Stimulated activated CD8-positive, alpha-beta memory T cell treated with anti-CD3 and anti-CD28 coated beads, Interleukin-4, amount 100 ng/mL, for 1 hour (primary cell): ENCODE measurements at regions not wholly inside any gene's neighbourhood (a gene's known extent, or its start where the extent isn't known, plus 50 kb on each side); places are given as distances from the start of the nearest gene placed in this dataset.

Source experiments
- DNase-seq, 2 donors: peaks; one replicate each; pipeline ENCODE4 v3.0.0-alpha.2; 2020; ENCODE audit warnings: low read depth in 2 of 2, low spot score in 1 of 2

DNA sequence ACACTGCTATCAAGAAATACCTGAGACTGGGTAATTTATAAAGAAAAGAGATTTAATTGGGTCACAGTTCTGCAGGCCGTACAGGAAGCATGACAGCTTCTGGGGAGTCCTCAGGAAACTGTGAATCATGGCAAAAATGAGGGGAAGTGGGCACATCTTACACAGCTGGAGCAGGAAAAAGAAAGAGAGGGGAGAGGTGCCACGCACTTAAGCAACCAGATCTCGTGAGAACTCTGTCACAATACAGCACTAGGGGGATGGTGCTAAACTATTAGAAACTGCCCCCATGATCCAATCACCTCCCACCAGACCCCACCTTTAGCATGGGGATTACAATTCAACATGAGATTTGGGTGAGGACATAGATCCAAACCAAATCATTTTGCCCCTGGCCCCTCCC, 105.5 kb upstream of the CPLX2 start:
- no peak for DNase-seq

DNA sequence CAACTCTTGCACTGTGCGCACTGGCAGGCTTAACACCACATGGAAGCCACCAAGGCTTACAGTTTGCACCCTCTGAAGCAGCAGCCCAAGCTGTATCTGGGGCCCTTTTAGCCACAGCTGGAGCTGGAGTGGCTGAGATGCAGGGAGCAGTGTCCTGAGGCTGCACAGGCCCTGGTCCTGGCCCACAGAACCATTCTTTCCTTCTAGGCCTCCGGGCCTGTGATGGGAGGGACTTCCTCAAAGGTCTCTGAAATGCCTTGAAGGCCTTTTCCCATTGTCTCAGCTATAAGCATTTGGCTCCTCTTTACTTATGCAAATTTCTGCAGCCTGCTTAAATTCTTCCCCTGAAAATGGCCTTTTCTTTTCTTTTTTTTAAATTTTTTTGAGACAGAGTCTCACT, 104.4 kb upstream of the CPLX2 start:
- no peak for DNase-seq

DNA sequence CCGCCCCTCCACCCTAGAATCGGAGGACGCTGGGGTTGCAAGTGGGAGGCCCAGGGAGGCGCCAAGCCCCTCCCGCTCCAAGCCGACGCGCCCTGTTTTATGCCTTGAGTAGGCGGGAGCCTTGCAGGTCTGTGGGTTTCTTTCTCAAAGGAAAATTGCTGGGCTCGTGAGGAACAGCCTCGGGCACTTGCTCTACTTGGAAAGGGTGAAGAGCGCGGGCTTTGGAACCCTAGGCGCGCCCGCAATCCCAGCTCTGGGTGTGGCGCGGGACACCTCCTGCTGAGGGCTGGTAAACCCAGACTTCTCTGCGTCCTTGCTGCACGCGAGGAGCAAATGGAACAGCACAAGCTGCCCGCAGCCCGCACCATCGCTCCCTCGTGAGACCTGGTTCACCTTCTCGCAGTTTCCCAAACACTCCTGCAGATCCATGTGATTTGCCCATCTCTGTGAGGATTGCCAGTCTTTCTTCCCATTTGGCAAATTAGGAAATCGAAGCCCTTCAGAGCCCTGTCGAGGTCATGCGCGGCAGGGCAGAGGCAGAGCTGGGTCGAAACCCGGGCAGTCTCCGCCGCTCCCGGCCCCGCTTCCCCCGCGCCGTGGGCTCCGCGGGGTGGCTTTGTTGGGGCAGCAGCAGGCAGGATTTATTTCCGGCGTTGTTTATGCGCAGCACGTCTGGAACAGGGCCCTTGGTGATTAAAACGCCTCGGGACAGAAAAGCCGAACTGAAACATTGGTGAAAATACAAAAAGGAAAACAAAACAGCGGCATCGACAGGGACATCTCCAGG, 98.4 kb upstream of the CPLX2 start:
- DNase-seq: no peak

DNA sequence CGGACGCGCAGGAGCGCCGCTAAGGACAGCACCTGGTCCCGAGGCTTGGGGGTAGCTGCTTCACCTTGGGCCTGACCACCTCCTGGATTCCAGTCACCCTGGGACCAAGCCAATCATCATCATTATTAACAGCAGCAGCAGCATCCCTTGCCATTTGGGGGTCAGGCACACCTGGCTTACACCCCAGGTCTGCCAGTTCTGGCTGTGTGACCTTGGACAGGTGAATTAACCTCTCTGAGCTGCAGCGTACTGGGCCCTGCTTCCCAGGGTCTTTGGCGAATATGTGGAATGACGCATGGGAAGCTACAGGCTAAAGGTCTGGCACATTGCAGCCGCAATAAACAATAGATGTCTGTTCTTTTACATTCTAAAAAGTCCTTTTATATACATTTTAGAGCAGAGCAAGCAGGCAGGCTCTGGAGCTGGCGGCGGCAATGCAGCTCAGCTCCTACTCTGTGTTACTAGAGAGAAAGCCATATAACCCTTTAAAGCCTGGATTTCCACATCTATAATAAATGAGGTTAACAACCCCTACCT, 97.8 kb upstream of the CPLX2 start:
- no peak for DNase-seq

DNA sequence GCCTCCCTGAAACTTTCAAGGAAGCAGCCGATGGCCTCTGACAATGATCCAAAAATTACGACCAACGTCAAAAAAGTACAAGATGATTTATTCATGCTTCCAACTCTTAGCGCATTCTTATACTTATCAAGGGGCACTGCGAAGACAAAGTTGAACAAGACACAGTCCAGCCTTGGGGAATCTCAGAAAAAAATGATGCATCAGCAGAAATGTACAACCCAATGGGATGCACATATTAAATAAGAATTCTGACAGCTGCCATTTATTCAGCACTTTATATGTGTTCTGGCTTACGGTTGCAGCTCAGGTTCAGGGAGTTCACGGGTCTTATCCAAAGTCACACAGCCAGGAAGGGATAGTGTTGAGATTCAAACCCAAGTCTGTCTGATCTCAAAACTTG, 96.0 kb upstream of the CPLX2 start:
- DNase-seq: no peak

DNA sequence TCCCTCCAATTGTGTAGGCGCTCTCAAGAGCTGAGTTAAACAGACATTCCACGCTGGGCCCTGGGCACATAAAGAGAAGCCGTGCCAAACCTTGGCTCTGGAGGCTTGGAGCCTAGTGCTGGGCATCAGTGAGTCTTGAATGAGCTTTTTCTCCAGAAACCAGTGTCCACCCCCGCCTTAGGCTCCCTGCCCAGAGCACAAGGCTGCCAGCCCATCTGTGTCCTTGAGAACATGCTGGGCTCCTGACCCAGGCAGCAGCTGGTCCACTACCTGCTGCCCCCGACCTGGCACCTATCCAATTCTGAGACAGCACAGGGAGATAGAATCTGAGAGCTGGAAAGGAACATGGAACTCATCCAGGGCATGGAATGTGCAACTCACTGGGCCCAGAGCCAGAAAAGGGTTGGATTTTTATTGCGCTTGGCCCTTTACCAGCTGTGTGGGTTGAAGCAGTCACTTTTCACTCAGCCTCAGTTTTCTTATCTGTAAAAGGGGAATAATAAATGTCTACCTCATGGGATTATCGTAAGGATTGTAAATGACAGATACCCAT, 92.4 kb upstream of the CPLX2 start:
- no peak for DNase-seq

DNA sequence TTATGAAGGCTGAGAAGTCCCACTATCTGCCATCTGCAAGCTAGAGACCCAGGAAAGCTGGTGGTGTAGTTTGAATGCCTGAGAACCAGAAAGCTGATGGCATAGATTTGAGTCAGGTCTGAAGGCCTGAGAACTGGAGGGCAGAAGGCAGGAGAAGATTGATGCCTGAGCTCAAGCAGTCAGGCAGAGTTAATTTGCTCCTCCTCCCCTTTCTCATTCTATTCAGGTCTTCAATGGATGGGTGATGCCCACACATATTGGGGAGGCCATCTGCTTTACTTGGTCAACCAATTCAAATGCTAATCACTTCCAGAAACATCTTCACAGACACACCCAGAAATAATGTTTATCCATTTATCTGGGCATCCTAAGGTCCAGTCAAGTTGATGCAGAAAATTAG, 87.6 kb upstream of the CPLX2 start:
- no peak for DNase-seq

DNA sequence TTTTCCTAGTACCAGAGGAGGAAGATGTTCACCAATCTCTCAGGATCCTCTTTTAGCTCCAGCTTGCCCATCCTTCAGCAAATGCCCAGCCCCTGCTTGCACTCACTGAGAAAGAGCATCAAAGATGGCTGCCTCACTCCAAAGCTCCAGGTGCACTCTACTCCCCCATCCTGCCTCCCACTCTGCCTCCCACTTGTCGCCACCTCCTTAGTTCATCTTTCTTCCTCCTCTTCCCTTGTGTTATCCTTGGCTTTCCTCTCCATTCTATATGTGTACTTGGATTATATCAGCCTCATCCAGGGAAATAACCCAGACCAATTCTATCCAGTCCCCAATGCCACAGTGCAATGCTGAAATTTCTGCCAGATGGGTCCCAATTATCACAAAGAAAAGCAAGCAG, 87.1 kb upstream of the CPLX2 start:
- DNase-seq: no peak

DNA sequence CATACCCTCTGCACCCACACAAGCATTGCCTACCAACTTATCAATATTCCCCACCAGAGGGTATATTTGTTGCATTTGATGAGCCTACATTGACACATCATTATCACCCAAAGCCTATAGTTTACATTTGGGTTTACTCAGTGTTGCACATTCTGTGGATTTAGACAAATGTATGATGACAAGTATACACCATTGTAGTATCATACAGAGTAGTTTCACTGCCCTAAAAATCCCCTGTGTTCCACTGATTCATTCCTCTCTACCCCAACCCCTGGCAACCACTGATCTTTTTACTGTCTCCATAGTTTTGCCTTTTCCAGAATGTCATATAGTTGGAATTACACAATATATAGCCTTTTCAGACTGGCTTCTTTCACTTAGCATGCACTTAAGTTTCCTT, 85.7 kb upstream of the CPLX2 start:
- DNase-seq: no peak

DNA sequence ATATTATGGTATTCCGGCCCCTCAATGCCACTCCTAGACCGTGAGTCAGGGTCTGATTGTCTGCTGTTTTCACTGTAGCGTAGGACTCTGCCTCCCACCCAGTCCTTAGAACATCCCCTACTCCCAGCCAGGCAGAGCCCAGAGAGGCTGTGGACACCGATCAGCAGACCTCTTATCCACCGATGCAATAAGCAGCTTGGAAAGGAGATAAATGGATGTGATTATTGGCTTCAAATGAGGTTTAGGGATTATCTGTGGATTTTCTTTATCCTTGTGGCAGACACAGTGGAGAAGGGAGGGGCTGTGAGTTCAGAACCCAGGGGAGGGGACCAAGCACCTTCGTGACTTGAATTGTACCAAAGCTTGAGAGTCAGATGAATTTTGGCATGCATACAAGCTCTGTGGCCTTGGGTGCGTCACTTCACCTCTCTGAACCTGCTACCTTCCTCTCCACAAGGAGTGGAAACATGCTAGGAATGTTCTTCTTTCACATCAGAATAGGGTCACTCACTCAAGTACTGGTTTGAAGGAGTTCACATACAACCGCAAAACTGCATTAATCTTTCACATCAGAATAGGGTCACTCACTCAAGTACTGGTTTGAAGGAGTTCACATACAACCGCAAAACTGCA, 83.1 kb upstream of the CPLX2 start:
- DNase-seq: no peak

DNA sequence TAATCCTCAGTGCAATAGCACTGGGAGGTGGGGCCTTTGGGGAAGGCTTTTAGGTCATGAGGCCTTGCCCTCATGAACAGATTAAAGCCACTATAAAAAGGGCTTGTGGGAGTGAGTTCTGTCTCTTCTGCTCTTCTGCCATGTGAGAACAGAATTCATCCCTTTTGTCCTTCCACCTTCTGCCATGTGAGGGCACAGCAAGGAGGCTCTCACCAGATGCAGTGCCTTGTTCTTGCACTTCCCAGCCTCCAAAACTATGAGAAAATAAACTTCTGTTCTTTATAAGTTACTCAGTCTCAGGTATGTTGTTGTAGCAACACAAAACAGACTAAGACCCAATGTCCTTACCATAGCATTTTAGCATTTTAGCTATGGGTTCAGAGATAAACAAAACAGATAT, 81.7 kb upstream of the CPLX2 start:
- DNase-seq: no peak

DNA sequence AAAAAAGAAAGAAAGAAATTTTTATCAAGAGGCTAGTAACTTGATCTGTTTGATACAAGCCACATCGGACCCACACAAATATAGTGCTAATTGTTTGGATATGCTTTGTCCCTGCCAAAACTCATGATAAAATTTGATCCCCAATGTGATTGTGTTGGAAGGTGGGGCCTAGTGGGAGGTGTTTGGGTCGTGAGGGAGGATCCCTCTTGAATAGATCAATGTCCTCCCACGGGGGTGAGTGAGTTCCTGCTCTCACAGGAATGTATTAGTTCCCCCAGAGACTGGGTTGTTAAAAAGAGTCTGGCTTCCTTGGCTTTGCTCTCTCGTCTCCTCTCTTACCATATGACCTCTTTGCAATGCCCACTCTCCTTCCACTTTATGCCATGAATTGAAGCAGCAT, 80.6 kb upstream of the CPLX2 start:
- DNase-seq: no peak

DNA sequence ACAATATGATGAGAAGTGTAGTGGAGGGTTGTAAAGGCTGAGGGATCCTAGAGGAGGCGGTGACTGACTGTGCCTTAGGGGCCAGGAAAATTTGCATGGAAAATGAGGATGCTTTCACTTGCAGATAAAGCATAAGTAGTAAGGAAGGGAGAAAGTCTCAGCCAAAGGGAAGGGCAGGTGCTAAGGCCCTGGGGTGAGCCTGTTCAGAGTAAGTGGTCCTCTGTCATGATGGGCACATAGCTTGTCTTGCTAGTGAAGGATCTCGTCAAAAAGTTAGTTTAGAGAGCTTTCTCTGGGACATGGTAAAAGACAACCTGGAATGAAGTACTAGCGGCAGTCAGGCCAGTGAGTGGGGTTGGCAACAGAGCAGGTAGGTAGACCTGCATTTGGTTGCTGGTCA, 75.4 kb upstream of the CPLX2 start:
- DNase-seq: no peak

DNA sequence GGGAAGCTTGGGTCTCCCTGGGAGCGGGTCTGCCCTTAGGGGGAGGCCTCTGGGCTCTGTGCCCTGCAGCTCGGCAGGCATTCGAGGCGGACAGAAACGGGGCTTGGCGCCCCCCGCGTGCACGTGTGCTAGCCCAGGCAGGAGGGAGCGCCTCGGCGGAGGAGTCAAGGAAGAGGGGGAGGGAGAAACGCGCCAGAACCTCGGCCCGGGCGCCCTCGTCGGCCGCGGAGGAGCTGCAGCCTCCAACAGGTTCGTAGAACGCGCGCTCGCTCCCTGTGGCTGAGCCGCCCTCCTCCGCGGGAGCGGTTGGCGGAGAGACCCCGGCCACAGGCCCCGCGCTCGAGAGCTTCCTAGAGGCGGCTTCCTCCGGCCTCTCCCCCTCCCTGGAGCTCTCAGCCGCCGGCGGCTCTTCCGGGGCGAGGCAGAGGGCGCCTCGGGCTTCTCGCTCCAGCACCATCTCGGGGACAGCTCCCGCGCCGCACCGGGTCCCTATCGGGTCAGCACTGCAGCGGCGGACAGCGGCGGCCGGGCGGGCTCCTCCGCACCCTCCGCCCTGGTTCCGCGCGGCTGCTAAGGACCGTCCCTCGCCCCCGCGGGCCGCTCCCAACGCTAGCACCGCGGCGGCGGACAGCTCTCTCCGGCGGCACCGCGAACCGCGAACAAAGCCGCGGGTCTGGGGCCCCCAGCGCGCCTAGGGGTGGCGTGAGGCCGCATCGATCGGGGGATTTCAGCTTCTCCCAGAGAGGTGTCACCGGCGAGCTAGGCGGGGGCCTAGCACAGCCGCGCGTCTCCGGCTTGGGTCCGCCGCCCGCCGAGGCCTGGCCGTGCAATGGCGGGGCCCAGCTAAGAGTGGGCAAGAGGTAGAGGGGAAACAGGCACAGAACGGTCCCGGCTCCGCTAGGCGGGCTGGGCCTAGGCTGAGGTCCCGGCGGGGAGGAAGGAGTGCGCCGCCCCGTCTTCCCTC, 74.6 kb upstream of the CPLX2 start:
- DNase-seq: peak; percentile 27 to 52

DNA sequence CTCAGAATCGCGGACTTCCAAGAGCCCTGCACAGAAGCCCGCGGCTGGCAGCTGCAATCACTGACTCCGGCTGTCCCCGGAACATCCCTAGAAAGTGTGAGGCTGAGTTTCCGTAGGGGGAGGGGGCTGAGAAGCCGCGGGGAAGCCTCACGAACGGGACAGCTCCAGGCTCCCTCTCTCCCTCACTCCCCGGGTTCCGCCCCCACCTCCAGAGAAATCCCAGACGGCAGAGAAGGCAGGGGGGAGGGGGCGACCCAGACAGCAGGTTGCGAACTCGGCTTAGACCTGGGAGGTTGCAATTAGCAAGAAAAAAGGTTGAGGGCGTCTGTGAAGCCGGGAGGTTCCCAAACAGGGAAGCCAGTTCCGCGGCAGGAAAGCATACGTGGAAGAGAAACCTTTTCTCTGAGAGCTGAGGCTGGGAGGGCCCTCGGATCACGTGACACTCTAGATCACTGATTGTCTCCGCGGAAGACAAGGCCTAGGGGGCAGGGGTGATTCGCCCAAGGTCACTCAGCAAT, 73.8 kb upstream of the CPLX2 start:
- DNase-seq: no peak

DNA sequence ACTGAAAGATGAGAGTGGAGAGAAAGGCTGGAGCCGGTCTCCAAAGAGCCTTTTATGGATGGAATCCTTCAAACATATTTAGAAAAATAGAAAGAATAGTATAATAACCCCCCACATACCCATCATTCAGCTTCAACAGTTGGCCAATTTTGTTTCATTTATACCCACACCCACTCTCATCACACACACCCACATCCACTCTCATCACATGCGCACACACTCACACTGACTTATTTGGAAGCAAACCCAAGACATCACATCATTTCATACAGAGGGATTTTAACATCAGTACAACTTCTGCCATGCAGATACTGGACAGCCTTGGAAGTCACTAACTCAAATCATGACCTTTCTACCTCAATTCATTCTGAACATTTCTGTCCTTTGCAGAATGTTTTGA, 72.8 kb upstream of the CPLX2 start:
- no peak for DNase-seq

DNA sequence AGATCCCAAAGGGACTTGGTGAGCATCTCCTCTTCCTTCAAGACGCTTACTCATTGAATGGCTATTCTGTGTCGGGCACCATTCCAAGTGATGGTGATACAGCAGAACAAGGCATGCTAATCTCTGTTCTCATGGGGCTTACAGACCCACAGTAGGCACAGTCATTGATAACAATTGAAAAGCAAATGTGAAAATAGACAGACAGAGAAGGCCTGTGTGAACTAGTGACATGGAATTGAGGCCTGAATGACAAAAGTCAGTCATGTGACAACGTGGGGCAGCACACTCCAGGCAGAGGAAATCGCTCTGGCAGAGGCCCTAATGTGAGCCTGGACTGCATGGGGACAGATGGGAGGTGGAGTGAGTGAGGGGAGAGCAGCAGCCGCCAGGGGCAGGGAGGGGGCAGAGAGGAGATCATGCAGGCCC, 70.7 kb upstream of the CPLX2 start:
- no peak for DNase-seq

DNA sequence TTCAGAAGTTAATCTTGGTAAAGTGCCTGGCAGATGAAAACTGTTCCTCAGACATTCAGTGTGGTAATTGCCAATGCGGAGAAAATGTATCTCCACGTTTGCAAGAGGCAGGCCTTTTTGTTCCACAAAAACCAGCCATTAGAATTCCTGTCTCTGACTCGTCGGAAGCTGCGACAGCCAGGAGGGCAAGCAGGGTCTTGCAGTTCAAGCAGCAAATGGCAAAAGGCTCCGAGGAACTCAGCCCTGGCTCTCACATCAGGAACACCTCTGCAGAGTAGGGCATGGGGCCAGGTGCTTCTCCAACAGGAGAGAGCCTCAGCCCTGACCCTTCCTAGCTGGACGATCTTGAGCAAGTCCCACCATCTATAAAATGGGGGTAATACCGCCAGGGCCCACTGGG, 69.0 kb upstream of the CPLX2 start:
- no peak for DNase-seq

DNA sequence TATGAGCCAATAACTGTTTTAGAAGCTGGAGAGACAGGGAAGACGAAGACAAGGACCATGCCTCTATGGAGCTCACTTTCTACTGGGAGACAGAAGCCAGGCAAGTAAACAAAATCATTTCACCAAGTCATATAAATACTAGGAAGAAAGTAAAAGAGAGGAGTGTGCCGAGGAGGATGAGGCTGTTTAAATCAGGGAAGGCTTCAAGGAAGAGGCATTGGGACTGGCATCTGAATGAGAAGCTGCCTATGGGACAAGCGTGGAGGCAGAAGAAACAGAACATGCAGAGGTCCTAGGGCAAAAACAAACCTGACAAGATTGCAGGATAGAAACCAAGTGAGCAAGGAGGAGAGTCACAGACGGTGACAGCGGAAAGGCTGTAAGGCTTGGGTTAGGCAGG, 68.1 kb upstream of the CPLX2 start:
- DNase-seq: no peak

DNA sequence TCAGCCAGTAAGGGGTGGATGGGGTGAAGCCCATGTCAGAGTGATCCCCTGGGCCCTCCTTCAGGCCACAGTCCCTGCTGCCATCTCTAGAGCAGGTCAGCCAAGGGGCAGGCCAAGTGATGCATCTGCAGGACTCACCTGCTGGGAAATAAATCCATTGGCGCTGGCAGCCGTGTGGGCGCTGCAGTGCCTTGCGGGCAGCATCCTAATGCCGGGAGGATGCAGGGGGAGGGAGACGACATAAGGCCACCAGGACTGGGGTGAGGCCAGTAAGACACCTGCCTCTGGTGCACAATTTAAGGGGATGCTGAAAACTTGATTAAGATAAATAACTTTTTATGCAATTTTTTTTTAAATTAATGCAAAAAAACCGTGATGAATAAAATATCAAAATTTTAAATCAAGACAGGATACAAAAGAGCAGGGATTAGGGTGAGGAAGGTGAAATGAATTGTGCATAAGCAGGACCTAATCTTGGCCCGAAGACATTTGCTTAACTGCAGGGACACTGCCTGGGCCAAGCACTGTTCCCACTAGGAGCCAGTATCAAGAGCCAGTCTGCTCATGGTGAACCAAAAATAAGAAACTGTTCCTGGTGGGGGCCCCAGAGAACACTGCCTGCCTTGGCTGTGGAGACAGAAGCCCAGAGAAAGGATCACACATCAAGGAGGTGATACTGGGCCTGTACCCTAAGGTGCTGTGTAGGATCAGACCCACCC, 67.5 kb upstream of the CPLX2 start:
- DNase-seq: no peak
